SU-DHL-6 (cell line): ENCODE measurements at regions not wholly inside any gene's neighbourhood (a gene's known extent, or its start where the extent isn't known, plus 50 kb on each side); places are given as distances from the start of the nearest gene placed in this dataset.

ENCODE experiments used
- CTCF ChIP-seq: fragments of 200-600 bp; sonication (generic); IDR thresholded peaks from one replicate; pipeline ENCODE4 v1.5.1; 2017; ENCODE audit warnings: antibody characterized with exemption, mild to moderate bottlenecking, low read length, moderate library complexity; ENCODE audit not compliant: insufficient read depth, poor library complexity, severe bottlenecking
- EZH2phosphoT487 ChIP-seq: fragments of 200-600 bp; sonication (generic), shearing (Covaris generic); conservative IDR thresholded peaks from 2 replicates; pipeline ENCODE4 v1.6.1; 2018; ENCODE audit warnings: mild to moderate bottlenecking, antibody characterized with exemption, low read length, moderate library complexity, mixed read lengths

GRCh38 chr13:34250151-34250670, 432.3 kb downstream of the RFC3 start:
- TF ChIP-seq CTCF: no peak
- no peak for TF ChIP-seq EZH2phosphoT487
